ENCODE measurements at regions not wholly inside any gene's neighbourhood (a gene's known extent, or its start where the extent isn't known, plus 50 kb on each side); places are given as distances from the start of the nearest gene placed in this dataset.

GRCh38 chr1:68328490-68328889 is 96.2 kb upstream of the WLS start:
- no peaks in the 10 kb centered on the region for H3K9me3 ChIP-seq (ENCODE audit: low read depth)
- TF ChIP-seq CTCF (IDR thresholded peaks at IDR 0.05; ENCODE audit: low read depth, low read length) = no peak
- no peaks in the 10 kb centered on the region for H3K4me1 ChIP-seq (ENCODE audit: low read depth)
- no peak overlapping the region for H3K4me3 ChIP-seq
- no peaks in the 10 kb centered on the region for H3K36me3 ChIP-seq
- H3K27me3 ChIP-seq = no peaks in the 10 kb centered on the region
- peak in 1 of 2 donors; percentile 40 for DNase-seq (ENCODE audit: low read depth in 1 of 2, low spot score in 1 of 2)
- no peak overlapping the region for H3K27ac ChIP-seq

- H3K27me3 ChIP-seq = no peaks in the 10 kb centered on the region
- H3K27ac ChIP-seq = no peak overlapping the region
Observed at GRCh38 chr1:68327414-68327813, 95.1 kb upstream of the WLS start.

GRCh38 chr1:68326481-68326880 is 94.2 kb upstream of the WLS start:
- no peaks in the 10 kb centered on the region for H3K27me3 ChIP-seq
- DNase-seq (ENCODE audit: low read depth in 1 of 2, low spot score in 1 of 2) = no peak
- no peak overlapping the region for H3K4me3 ChIP-seq

More at GRCh38 chr1:68327414-68327813, 95.1 kb upstream of the WLS start:
- DNase-seq (ENCODE audit: low read depth in 1 of 2, low spot score in 1 of 2) = peak in 1 of 2 donors; percentile 78
- Histone ChIP-seq H3K9me3 (ENCODE audit: low read depth) (no peaks in the 10 kb centered on the region), H3K4me1 (ENCODE audit: low read depth) (no peaks in the 10 kb centered on the region), H3K36me3 (no peaks in the 10 kb centered on the region), H3K4me3 (no peak overlapping the region)
- TF ChIP-seq CTCF (IDR thresholded peaks at IDR 0.05; ENCODE audit: low read depth, low read length) = no peak

GRCh38 chr1:68324316-68324715 is 92.0 kb upstream of the WLS start:
- Histone ChIP-seq H3K4me3 (no peak overlapping the region), H3K36me3 (no peaks in the 10 kb centered on the region), H3K4me1 (ENCODE audit: low read depth) (peaks cover 16% of the 10 kb centered on the region), H3K9me3 (ENCODE audit: low read depth) (no peaks in the 10 kb centered on the region), H3K27me3 (no peaks in the 10 kb centered on the region), H3K27ac (no peak overlapping the region)
- TF ChIP-seq CTCF (IDR thresholded peaks at IDR 0.05; ENCODE audit: low read depth, low read length) = no peak
- DNase-seq (ENCODE audit: low read depth in 1 of 2, low spot score in 1 of 2) = no peak

More at GRCh38 chr1:68326481-68326880, 94.2 kb upstream of the WLS start:
- Histone ChIP-seq H3K4me1 (ENCODE audit: low read depth) (no peaks in the 10 kb centered on the region), H3K36me3 (no peaks in the 10 kb centered on the region), H3K9me3 (ENCODE audit: low read depth) (no peaks in the 10 kb centered on the region), H3K27ac (no peak overlapping the region)
- no peak for TF ChIP-seq CTCF (IDR thresholded peaks at IDR 0.05; ENCODE audit: low read depth, low read length)

- DNase-seq (ENCODE audit: low read depth in 1 of 2, low spot score in 1 of 2) = peak; percentile 28 to 41
- Histone ChIP-seq H3K36me3 (no peaks in the 10 kb centered on the region), H3K27ac (peak overlapping the region; percentile 59), H3K4me1 (ENCODE audit: low read depth) (peaks cover 16% of the 10 kb centered on the region), H3K9me3 (ENCODE audit: low read depth) (no peaks in the 10 kb centered on the region), H3K27me3 (no peaks in the 10 kb centered on the region), H3K4me3 (no peak overlapping the region)
- TF ChIP-seq CTCF (IDR thresholded peaks at IDR 0.05; ENCODE audit: low read depth, low read length) = no peak
Observed at GRCh38 chr1:68322837-68323687, 90.7 kb upstream of the WLS start.
